T-cell (primary cell): ENCODE measurements at regions not wholly inside any gene's neighbourhood (a gene's known extent, or its start where the extent isn't known, plus 50 kb on each side); places are given as distances from the start of the nearest gene placed in this dataset.

Experiments used
- ATAC-seq, 4 experiments: fragments of 200-7000 bp in 3 of 4; fragments of 150-1000 bp in 1 of 4; cut with Tn5 transposase; replicated peaks in 1 of 4; 1 replicate in 3 of 4; 2 replicates in 1 of 4; pipeline ENCODE4 v1.10.0; 2021; ENCODE audit warnings: moderate library complexity in 3 of 4, mild to moderate bottlenecking in 2 of 4, moderate number of reproducible peaks in 1 of 4
- CTCF ChIA-PET, 2 donors: fragments of 300-600 bp; sonication (Branson Sonifier 250); formaldehyde crosslinking; loops; one replicate each; lab custom pipeline; 2022; ENCODE audit warnings: antibody characterized with exemption in 2 of 2; lab: Charles Lee
- POLR2A ChIA-PET, 2 donors: fragments of 300-600 bp; sonication (Branson Sonifier 250); formaldehyde crosslinking; loops; one replicate each; lab custom pipeline; 2022; ENCODE audit warnings: antibody characterized with exemption in 2 of 2; lab: Charles Lee
- DNase-seq, 35 experiments: peaks; one replicate each; pipeline versions ENCODE4 v3.0.0 to v3.0.0-alpha.2; 2013 to 2023
- H3K27ac ChIP-seq: one replicate; pipeline ENCODE4 v1.5.1; 2013; ENCODE audit warnings: low read length
- H3K27me3 ChIP-seq, 2 experiments: replicated peaks in 1 of 2; 1 replicate in 1 of 2; 2 replicates in 1 of 2; pipeline versions ENCODE4 v1.6.1 to v1.7.0; 2013; ENCODE audit warnings: low read length in 1 of 2, mixed read lengths in 1 of 2; ENCODE audit not compliant: control insufficient read depth in 2 of 2, insufficient read depth in 2 of 2; ENCODE audit errors: extremely low read depth in 1 of 2
- H3K36me3 ChIP-seq, 2 donors: 1 replicate in 1 of 2; 2 replicates in 1 of 2; pipeline versions ENCODE4 v1.6.1 to v1.7.0; 2013; ENCODE audit warnings: low read length in 1 of 2; ENCODE audit not compliant: control insufficient read depth in 2 of 2, insufficient read depth in 1 of 2; ENCODE audit errors: extremely low read depth in 1 of 2
- H3K4me1 ChIP-seq, 2 experiments: 1 replicate in 1 of 2; 2 replicates in 1 of 2; pipeline versions ENCODE4 v1.6.1 to v1.7.0; 2013; ENCODE audit warnings: low read length in 2 of 2, mixed read lengths in 1 of 2; ENCODE audit not compliant: insufficient read depth in 2 of 2, control insufficient read depth in 1 of 2; ENCODE audit errors: extremely low read depth in 1 of 2
- H3K4me3 ChIP-seq, 2 donors: 1 replicate in 1 of 2; 2 replicates in 1 of 2; pipeline versions ENCODE4 v1.5.1 to v1.7.0; 2013; ENCODE audit warnings: mild to moderate bottlenecking in 2 of 2, low read length in 1 of 2, moderate library complexity in 1 of 2; ENCODE audit not compliant: control insufficient read depth in 1 of 2; ENCODE audit errors: extremely low read depth in 1 of 2
- H3K9me3 ChIP-seq: 2 replicates; pipeline ENCODE4 v1.7.0; 2013
- H3K27ac Mint-ChIP-seq, 2 donors: one replicate each; pipeline ENCODE4 v1.8.0; 2020 to 2021; ENCODE audit warnings: mild to moderate bottlenecking in 2 of 2, mixed read lengths in 2 of 2
- H3K27me3 Mint-ChIP-seq, 2 donors: one replicate each; pipeline ENCODE4 v1.8.0; 2021 to 2022; ENCODE audit warnings: mixed read lengths in 2 of 2
- H3K36me3 Mint-ChIP-seq: one replicate; pipeline ENCODE4 v1.8.0; 2021; ENCODE audit warnings: mixed read lengths
- H3K4me1 Mint-ChIP-seq, 3 donors: one replicate each; pipeline ENCODE4 v1.8.0; 2020 to 2022; ENCODE audit warnings: mixed read lengths in 3 of 3, mild to moderate bottlenecking in 1 of 3
- H3K4me3 Mint-ChIP-seq, 3 donors: one replicate each; pipeline ENCODE4 v1.8.0; 2020 to 2022; ENCODE audit warnings: mild to moderate bottlenecking in 3 of 3, mixed read lengths in 3 of 3, moderate library complexity in 3 of 3
- H3K9me3 Mint-ChIP-seq, 3 donors: one replicate each; pipeline ENCODE4 v1.8.0; 2020 to 2022; ENCODE audit warnings: mixed read lengths in 3 of 3
- WGBS: methylation state at CpG from one replicate; pipeline ENCODE4 v1.1.5; 2013; ENCODE audit warnings: missing lambda C conversion rate; ENCODE audit not compliant: insufficient coverage; 5-methylcytosine and 5-hydroxymethylcytosine counted together

- ChIA-PET CTCF (no interaction called here), POLR2A (interaction anchor here in 1 of 2 donors (0.6 kb wide), 1 partner anchor 20 kb away, joined by 4 read pairs; no protein-coding TSS in a partner anchor)
- no peak overlapping the region for H3K4me3 Mint-ChIP-seq
- H3K27ac Mint-ChIP-seq: no peak overlapping the region
- no peaks in the 10 kb centered on the region for H3K27me3 ChIP-seq
- no peak for ATAC-seq
- H3K27me3 Mint-ChIP-seq: peaks cover 32 to 38% of the 10 kb centered on the region in 2 donors
- H3K9me3 Mint-ChIP-seq: no peaks in the 10 kb centered on the region
- 91% methylated on average over 5 of the region's 7 CpGs for WGBS
- H3K4me3 ChIP-seq: no peak overlapping the region
- no peaks in the 10 kb centered on the region for H3K9me3 ChIP-seq
- H3K36me3 ChIP-seq: no peaks in the 10 kb centered on the region
- H3K27ac ChIP-seq: no peak overlapping the region
- no peaks in the 10 kb centered on the region for H3K36me3 Mint-ChIP-seq
- H3K4me1 ChIP-seq: no peaks in the 10 kb centered on the region
- no peak for DNase-seq
- peaks cover 6 to 7% (median 6%) of the 10 kb centered on the region in 3 donors for H3K4me1 Mint-ChIP-seq
These were observed 164.4 kb downstream of the ZNF281 start for GRCh38 chr1:200245473-200245872.

- H3K27me3 Mint-ChIP-seq: peaks cover 28 to 35% of the 10 kb centered on the region in 2 donors
- no peaks in the 10 kb centered on the region for H3K9me3 Mint-ChIP-seq
- ChIA-PET CTCF (no interaction called here), POLR2A (interaction anchor here in 1 of 2 donors (0.6 kb wide), 1 partner anchor 112 kb away, joined by 4 read pairs; no protein-coding TSS in a partner anchor)
- H3K4me1 Mint-ChIP-seq: peaks cover 7 to 11% (median 8%) of the 10 kb centered on the region in 3 donors
- Histone ChIP-seq H3K36me3 (no peaks in the 10 kb centered on the region), H3K4me1 (no peaks in the 10 kb centered on the region), H3K27ac (no peak overlapping the region), H3K27me3 (no peaks in the 10 kb centered on the region), H3K9me3 (no peaks in the 10 kb centered on the region), H3K4me3 (no peak overlapping the region)
- no peaks in the 10 kb centered on the region for H3K36me3 Mint-ChIP-seq
- H3K27ac Mint-ChIP-seq: no peak overlapping the region
- ATAC-seq (no peak), DNase-seq (no peak)
- no peak overlapping the region for H3K4me3 Mint-ChIP-seq
- 89% methylated on average over 6 of the region's 11 CpGs for WGBS
These were observed 166.8 kb downstream of the ZNF281 start for GRCh38 chr1:200243042-200243437.

GRCh38 chr1:200242110-200243041 lies 167.5 kb downstream of the ZNF281 start:
- Histone ChIP-seq H3K27me3 (no peaks in the 10 kb centered on the region), H3K9me3 (no peaks in the 10 kb centered on the region), H3K4me3 (no peak overlapping the region), H3K4me1 (no peaks in the 10 kb centered on the region), H3K27ac (no peak overlapping the region), H3K36me3 (no peaks in the 10 kb centered on the region)
- H3K4me1 Mint-ChIP-seq: peaks cover 7 to 11% (median 8%) of the 10 kb centered on the region in 3 donors
- H3K27me3 Mint-ChIP-seq: peaks cover 23 to 31% of the 10 kb centered on the region in 2 donors
- DNase-seq (no peak), ATAC-seq (no peak)
- ChIA-PET POLR2A (interaction anchor here in 1 of 2 donors (0.6 kb wide), 1 partner anchor 113 kb away, joined by 4 read pairs; no protein-coding TSS in a partner anchor), CTCF (no interaction called here)
- H3K9me3 Mint-ChIP-seq: no peaks in the 10 kb centered on the region
- H3K27ac Mint-ChIP-seq: peak overlapping the region in 1 of 2 donors; percentile 53
- H3K4me3 Mint-ChIP-seq: no peak overlapping the region
- 73% methylated on average over 5 of the region's 15 CpGs for WGBS
- H3K36me3 Mint-ChIP-seq: no peaks in the 10 kb centered on the region

- Mint-ChIP-seq H3K9me3 (no peaks in the 10 kb centered on the region), H3K4me3 (no peak overlapping the region)
These were observed 169.2 kb downstream of the ZNF281 start for GRCh38 chr1:200240656-200241055.

GRCh38 chr1:200238311-200238710 lies 171.5 kb downstream of the ZNF281 start:
- no peak for ATAC-seq
- Mint-ChIP-seq H3K27me3 (peaks cover 19 to 21% of the 10 kb centered on the region in 2 donors), H3K4me1 (peaks cover 7 to 11% (median 8%) of the 10 kb centered on the region in 3 donors), H3K9me3 (no peaks in the 10 kb centered on the region), H3K4me3 (no peak overlapping the region), H3K36me3 (no peaks in the 10 kb centered on the region), H3K27ac (no peak overlapping the region)
- ChIA-PET CTCF (interaction anchor here (0.5 to 0.7 kb wide), 4 partner anchors 12 to 739 kb away, joined by 3 to 9 read pairs (median 4); no protein-coding TSS in a partner anchor), POLR2A (no interaction called here)
- H3K9me3 ChIP-seq: no peaks in the 10 kb centered on the region
- no CpG with 5 or more reads among the region's 3 CpGs for WGBS
- no peak overlapping the region for H3K27ac ChIP-seq
- no peaks in the 10 kb centered on the region for H3K27me3 ChIP-seq
- DNase-seq: no peak
- no peaks in the 10 kb centered on the region for H3K36me3 ChIP-seq
- H3K4me1 ChIP-seq: no peaks in the 10 kb centered on the region
- no peak overlapping the region for H3K4me3 ChIP-seq

More at GRCh38 chr1:200240656-200241055, 169.2 kb downstream of the ZNF281 start:
- H3K27ac ChIP-seq: no peak overlapping the region
- no peaks in the 10 kb centered on the region for H3K36me3 Mint-ChIP-seq
- no peak overlapping the region for H3K27ac Mint-ChIP-seq
- no peak for ATAC-seq
- no peaks in the 10 kb centered on the region for H3K9me3 ChIP-seq
- H3K27me3 ChIP-seq: no peaks in the 10 kb centered on the region
- H3K36me3 ChIP-seq: no peaks in the 10 kb centered on the region
- H3K4me1 Mint-ChIP-seq: peaks cover 7 to 11% (median 8%) of the 10 kb centered on the region in 3 donors
- 44% methylated on average over 6 of the region's 9 CpGs for WGBS
- no peaks in the 10 kb centered on the region for H3K4me1 ChIP-seq
- ChIA-PET POLR2A (no interaction called here), CTCF (interaction anchor here in 1 of 2 donors (0.6 kb wide), 1 partner anchor 136 kb away, joined by 3 read pairs; no protein-coding TSS in a partner anchor)
- no peak overlapping the region for H3K4me3 ChIP-seq
- peaks cover 26 to 30% of the 10 kb centered on the region in 2 donors for H3K27me3 Mint-ChIP-seq
- DNase-seq: no peak

GRCh38 chr1:200237066-200237465 lies 172.8 kb downstream of the ZNF281 start:
- Histone ChIP-seq H3K36me3 (no peaks in the 10 kb centered on the region), H3K27ac (no peak overlapping the region), H3K9me3 (no peaks in the 10 kb centered on the region), H3K4me1 (no peaks in the 10 kb centered on the region), H3K4me3 (no peak overlapping the region), H3K27me3 (no peaks in the 10 kb centered on the region)
- 100% methylated on average over 5 of the region's 5 CpGs for WGBS
- H3K9me3 Mint-ChIP-seq: no peaks in the 10 kb centered on the region
- H3K36me3 Mint-ChIP-seq: no peaks in the 10 kb centered on the region
- DNase-seq: no peak
- CTCF ChIA-PET: no interaction called here
- POLR2A ChIA-PET: no interaction called here
- ATAC-seq: no peak
- H3K27ac Mint-ChIP-seq: no peak overlapping the region
- H3K4me1 Mint-ChIP-seq: peaks cover 7 to 11% (median 8%) of the 10 kb centered on the region in 3 donors
- peaks cover 11 to 14% of the 10 kb centered on the region in 2 donors for H3K27me3 Mint-ChIP-seq
- no peak overlapping the region for H3K4me3 Mint-ChIP-seq
